Parathyroid adenoma (tissue), 2 donors: ENCODE measurements at regions not wholly inside any gene's neighbourhood (a gene's known extent, or its start where the extent isn't known, plus 50 kb on each side); places are given as distances from the start of the nearest gene placed in this dataset.

ENCODE experiments used
- H2AFZ ChIP-seq: fragments of 300-600 bp; sonication (generic); one replicate; pipeline ENCODE4 v1.7.0; 2017; ENCODE audit warnings: antibody characterized with exemption, mild to moderate bottlenecking
- H3K27ac ChIP-seq: fragments of 300-600 bp; sonication (generic); one replicate; pipeline ENCODE4 v1.7.0; 2017
- H3K27me3 ChIP-seq: fragments of 300-600 bp; sonication (generic); one replicate; pipeline ENCODE4 v1.7.0; 2017; ENCODE audit warnings: low read length; ENCODE audit not compliant: control insufficient read depth, insufficient read depth
- H3K36me3 ChIP-seq: fragments of 300-600 bp; sonication (generic); one replicate; pipeline ENCODE4 v1.7.0; 2017; ENCODE audit warnings: low read length; ENCODE audit not compliant: control insufficient read depth, insufficient read depth
- H3K4me1 ChIP-seq: fragments of 300-600 bp; sonication (generic); one replicate; pipeline ENCODE4 v1.7.0; 2017; ENCODE audit warnings: control low read depth
- H3K4me2 ChIP-seq: fragments of 300-600 bp; sonication (generic); one replicate; pipeline ENCODE4 v1.7.0; 2017; ENCODE audit warnings: low read length
- H3K4me3 ChIP-seq: fragments of 300-600 bp; sonication (generic); one replicate; pipeline ENCODE4 v1.7.0; 2017; ENCODE audit warnings: low read depth, low read length
- H3K79me2 ChIP-seq: fragments of 300-600 bp; sonication (generic); one replicate; pipeline ENCODE4 v1.7.0; 2017; ENCODE audit warnings: control low read depth
- H3K9ac ChIP-seq: fragments of 300-600 bp; sonication (generic); one replicate; pipeline ENCODE4 v1.7.0; 2017; ENCODE audit warnings: mild to moderate bottlenecking
- H3K9me3 ChIP-seq: fragments of 300-600 bp; sonication (generic); one replicate; pipeline ENCODE4 v1.7.0; 2017; ENCODE audit warnings: low read length; ENCODE audit not compliant: control insufficient read depth
- CTCF ChIP-seq: fragments of 300-600 bp; sonication (generic); IDR thresholded peaks from one replicate; pipeline ENCODE4 v1.7.0; 2017; ENCODE audit warnings: antibody characterized with exemption, mild to moderate bottlenecking
- donor health status: primary hyperparathyroidism.

DNA sequence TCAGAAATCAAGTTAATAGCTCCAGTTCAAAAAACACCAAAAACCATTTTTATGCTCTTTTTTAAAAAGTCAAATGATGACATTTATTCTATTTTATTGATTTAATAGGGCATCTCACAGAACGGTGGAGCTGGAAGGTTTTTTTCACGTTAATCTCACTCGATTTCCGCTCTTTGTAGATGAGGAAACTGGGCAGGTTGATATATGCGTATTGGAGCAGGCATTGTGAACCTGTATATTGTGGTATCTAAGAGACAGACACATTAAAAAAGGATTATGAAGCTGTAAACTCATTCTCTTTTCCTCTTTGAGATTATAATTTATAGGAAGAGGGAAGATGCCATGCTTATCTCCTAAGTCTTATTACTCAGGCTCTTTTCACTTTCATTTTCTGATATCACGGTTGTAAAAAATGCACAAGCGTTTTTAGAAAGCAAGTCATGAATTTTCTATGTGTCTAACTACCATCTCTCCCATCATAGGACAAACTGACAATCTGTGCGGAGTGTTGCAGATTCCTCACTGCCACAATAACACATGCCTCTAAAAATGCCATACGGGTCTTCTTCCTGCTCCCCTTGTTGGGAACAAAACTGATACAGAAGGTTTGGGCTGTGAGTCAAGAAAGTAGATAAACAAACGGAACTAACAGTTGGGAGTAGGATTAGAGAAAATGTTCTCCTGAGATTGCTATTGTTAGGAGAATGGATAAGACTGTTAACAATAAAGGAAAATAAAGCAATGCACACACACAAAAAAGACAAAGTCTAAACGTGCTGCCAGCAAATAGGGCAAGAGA, 1997.7 kb downstream of the MAT2B start:
- TF ChIP-seq CTCF, result no peak
- Histone ChIP-seq H3K36me3 (no peaks in the 10 kb centered on the region), H2AFZ (no peak overlapping the region), H3K9me3 (no peaks in the 10 kb centered on the region), H3K4me2 (no peak overlapping the region), H3K27ac (no peak overlapping the region), H3K27me3 (no peaks in the 10 kb centered on the region), H3K79me2 (no peaks in the 10 kb centered on the region), H3K9ac (no peak overlapping the region), H3K4me3 (no peak overlapping the region), H3K4me1 (no peaks in the 10 kb centered on the region)

GRCh38 chr5:165504674-165505073, 1999.3 kb downstream of the MAT2B start:
- H3K4me1 ChIP-seq, result no peaks in the 10 kb centered on the region
- no peak overlapping the region for H3K4me2 ChIP-seq
- H3K27ac ChIP-seq, result no peak overlapping the region
- no peaks in the 10 kb centered on the region for H3K9me3 ChIP-seq
- H2AFZ ChIP-seq, result no peak overlapping the region
- H3K27me3 ChIP-seq, result no peaks in the 10 kb centered on the region
- H3K36me3 ChIP-seq, result no peaks in the 10 kb centered on the region
- H3K79me2 ChIP-seq, result no peaks in the 10 kb centered on the region
- no peak overlapping the region for H3K9ac ChIP-seq
- no peak for TF ChIP-seq CTCF
- H3K4me3 ChIP-seq, result no peak overlapping the region

GRCh38 chr5:165508286-165508685, 2002.9 kb downstream of the MAT2B start:
- H3K27me3 ChIP-seq, result no peaks in the 10 kb centered on the region
- H3K36me3 ChIP-seq, result no peaks in the 10 kb centered on the region
- TF ChIP-seq CTCF, result no peak
- no peaks in the 10 kb centered on the region for H3K4me1 ChIP-seq
- H3K9ac ChIP-seq, result no peak overlapping the region
- H2AFZ ChIP-seq, result no peak overlapping the region
- H3K9me3 ChIP-seq, result no peaks in the 10 kb centered on the region
- H3K27ac ChIP-seq, result no peak overlapping the region
- H3K4me3 ChIP-seq, result no peak overlapping the region
- no peaks in the 10 kb centered on the region for H3K79me2 ChIP-seq
- H3K4me2 ChIP-seq, result no peak overlapping the region

DNA sequence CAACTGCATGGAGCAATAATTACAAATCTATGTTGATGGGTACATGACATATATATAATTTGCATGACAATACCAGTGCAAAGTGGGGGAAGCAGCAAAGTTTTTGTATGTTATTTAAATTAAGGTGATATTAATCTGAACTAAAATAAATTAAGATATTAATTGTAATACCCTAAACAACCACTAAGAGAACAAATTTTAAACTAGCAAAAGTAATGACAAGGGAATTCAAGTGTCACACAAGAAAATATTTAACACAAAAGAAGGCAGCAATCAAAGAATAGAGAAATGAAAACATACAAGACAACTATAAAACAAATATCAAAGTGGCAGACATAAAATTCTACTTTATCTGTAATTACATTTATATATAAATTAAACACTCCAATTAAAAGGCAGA, 2003.4 kb downstream of the MAT2B start:
- H3K4me1 ChIP-seq, result no peaks in the 10 kb centered on the region
- H3K9me3 ChIP-seq, result no peaks in the 10 kb centered on the region
- H3K36me3 ChIP-seq, result no peaks in the 10 kb centered on the region
- no peak overlapping the region for H3K9ac ChIP-seq
- H3K4me3 ChIP-seq, result no peak overlapping the region
- H2AFZ ChIP-seq, result no peak overlapping the region
- H3K27ac ChIP-seq, result no peak overlapping the region
- H3K4me2 ChIP-seq, result no peak overlapping the region
- H3K27me3 ChIP-seq, result no peaks in the 10 kb centered on the region
- TF ChIP-seq CTCF, result no peak
- no peaks in the 10 kb centered on the region for H3K79me2 ChIP-seq
